ENCODE measurements at regions not wholly inside any gene's neighbourhood (a gene's known extent, or its start where the extent isn't known, plus 50 kb on each side); places are given as distances from the start of the nearest gene placed in this dataset.

DNA sequence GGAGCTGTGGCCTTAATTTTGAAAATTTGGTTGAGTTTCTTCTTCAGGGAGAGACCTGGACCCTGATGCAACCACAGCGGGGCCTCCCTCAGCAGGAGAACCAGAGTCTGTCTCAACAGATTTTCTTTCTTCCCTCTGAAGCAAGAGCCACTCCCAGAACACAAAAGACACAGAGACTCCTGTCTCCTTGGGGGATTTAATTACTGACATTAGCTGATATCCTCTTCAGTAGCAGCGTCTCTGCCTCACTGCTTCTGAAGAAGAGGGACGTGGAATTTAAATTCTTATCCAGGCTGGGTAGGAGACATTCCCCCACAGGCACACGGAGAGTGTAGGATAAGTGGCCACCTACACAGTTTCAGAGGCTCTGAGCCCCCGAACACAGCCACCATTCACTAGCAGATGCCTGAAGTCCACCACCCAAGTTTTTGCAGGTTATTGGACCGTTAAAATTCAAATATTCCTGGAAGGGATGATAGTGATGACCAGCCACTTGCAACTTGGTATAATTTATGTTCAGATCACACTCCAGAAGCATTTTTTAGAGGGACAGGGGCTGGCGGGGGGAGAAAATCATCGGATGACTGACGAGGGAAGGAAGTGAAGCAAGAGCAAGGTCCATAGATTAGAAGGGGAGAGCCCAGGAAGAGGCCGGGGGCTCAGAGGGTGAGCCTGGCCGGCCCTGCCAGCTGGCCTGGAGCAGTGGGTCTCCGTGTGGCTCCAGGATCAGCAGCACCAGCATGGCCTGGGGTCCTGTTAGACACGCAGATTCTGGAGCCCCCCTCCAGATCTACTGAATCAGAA, 109.7 kb downstream of the BDH1 start:
- no peak overlapping the region for H3K27ac Mint-ChIP-seq (ENCODE audit: unreplicated experiment)
- H3K9me3 Mint-ChIP-seq = no peaks in the 10 kb centered on the region
- H3K4me1 Mint-ChIP-seq = peaks cover 18% of the 10 kb centered on the region
- H3K4me3 Mint-ChIP-seq = no peak overlapping the region
- DNase-seq (ENCODE audit: low read depth, low spot score) = no peak
- TF ChIP-seq, protein P1, sequence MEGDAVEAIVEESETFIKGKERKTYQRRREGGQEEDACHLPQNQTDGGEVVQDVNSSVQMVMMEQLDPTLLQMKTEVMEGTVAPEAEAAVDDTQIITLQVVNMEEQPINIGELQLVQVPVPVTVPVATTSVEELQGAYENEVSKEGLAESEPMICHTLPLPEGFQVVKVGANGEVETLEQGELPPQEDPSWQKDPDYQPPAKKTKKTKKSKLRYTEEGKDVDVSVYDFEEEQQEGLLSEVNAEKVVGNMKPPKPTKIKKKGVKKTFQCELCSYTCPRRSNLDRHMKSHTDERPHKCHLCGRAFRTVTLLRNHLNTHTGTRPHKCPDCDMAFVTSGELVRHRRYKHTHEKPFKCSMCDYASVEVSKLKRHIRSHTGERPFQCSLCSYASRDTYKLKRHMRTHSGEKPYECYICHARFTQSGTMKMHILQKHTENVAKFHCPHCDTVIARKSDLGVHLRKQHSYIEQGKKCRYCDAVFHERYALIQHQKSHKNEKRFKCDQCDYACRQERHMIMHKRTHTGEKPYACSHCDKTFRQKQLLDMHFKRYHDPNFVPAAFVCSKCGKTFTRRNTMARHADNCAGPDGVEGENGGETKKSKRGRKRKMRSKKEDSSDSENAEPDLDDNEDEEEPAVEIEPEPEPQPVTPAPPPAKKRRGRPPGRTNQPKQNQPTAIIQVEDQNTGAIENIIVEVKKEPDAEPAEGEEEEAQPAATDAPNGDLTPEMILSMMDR (conservative IDR thresholded peaks at IDR 0.05) = no peak
- H3K36me3 Mint-ChIP-seq (ENCODE audit: low read depth) = no peaks in the 10 kb centered on the region
- no peaks in the 10 kb centered on the region for H3K27me3 Mint-ChIP-seq (ENCODE audit: low read depth)

DNA sequence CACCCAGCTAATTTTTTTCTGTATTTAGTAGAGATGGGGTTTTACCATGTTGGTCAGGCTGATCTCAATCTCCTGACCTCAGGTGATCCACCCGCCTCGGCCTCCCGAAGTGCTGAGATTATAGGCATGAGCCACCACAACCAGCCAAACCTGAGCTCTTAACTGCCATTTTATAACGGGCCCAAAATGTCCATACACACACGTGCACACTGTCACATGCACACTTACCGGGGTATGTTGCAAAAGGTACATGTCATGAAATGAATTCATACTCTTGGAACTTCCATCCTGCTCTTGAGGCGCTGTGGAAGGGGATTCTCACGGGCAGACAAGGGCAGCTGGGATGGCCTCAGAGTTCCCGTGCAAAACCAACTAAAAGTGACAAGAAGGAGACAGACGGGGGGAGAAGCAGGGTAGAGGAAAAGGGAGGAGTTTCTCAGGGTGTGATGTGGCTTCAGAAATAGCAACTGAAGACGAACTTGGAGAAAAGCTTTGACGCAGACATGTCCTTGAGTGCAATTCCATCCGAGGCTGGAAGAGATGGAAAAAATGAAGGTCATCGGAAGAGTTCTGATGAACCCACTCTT, 110.9 kb downstream of the BDH1 start:
- Mint-ChIP-seq H3K9me3 (no peaks in the 10 kb centered on the region), H3K27ac (ENCODE audit: unreplicated experiment) (no peak overlapping the region), H3K4me3 (no peak overlapping the region), H3K27me3 (ENCODE audit: low read depth) (no peaks in the 10 kb centered on the region), H3K36me3 (ENCODE audit: low read depth) (no peaks in the 10 kb centered on the region), H3K4me1 (peaks cover 18% of the 10 kb centered on the region)
- no peak for DNase-seq (ENCODE audit: low read depth, low spot score)
- TF ChIP-seq, protein P1 (conservative IDR thresholded peaks at IDR 0.05) = no peak

DNA sequence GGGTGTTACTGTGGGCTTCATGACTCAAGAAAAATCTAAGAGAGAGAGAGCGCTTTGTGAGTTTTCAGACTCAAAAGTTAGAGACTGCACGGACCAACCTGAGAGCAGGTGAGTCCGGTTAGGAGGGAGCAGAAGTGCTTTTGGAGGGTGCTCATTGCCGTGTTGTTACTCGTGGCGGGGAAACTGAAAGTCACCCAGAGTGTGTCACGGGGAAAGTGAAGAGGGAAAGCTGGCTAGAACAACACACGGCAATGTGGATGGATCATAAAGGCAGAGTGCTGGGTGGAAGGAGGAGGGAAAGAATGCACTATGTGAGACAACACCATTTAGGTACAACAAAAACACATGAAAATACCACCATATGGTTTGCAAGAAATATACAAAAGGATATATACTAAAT, 112.3 kb downstream of the BDH1 start:
- Mint-ChIP-seq H3K9me3 (no peaks in the 10 kb centered on the region), H3K4me1 (peaks cover 21% of the 10 kb centered on the region), H3K27me3 (ENCODE audit: low read depth) (no peaks in the 10 kb centered on the region), H3K36me3 (ENCODE audit: low read depth) (no peaks in the 10 kb centered on the region), H3K27ac (ENCODE audit: unreplicated experiment) (no peak overlapping the region), H3K4me3 (no peak overlapping the region)
- TF ChIP-seq, protein P1 (conservative IDR thresholded peaks at IDR 0.05) = no peak
- DNase-seq (ENCODE audit: low read depth, low spot score) = no peak

DNA sequence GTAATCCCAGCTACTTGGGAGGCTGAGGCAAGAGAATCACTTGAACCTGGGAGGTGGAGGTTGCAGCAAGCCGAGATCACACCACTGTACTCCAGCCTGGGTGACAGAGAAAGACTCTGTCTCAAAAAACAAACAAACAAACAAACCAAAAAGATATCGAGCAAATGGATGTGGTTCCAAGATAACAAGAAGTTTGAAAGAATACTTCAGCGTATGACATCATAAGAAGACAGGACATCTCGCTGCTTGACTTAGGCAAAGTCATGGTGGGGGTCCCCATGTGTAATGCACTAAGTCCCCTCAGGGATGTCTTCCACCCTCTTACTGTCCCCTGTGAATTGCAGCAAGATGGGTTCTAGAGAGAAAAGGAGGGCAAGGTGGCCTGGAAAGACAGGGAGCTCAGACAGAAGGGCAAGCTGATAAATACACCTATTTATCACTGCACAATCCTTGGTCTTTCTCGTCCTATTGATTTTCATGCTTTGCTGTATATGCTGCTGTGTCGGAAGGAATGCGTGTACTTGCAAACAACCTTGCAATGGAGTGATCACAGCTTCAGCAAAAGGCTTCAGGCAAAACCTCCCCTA, 115.0 kb downstream of the BDH1 start:
- no peak overlapping the region for H3K27ac Mint-ChIP-seq (ENCODE audit: unreplicated experiment)
- H3K27me3 Mint-ChIP-seq (ENCODE audit: low read depth) = no peaks in the 10 kb centered on the region
- no peaks in the 10 kb centered on the region for H3K36me3 Mint-ChIP-seq (ENCODE audit: low read depth)
- H3K4me1 Mint-ChIP-seq = peaks cover 16% of the 10 kb centered on the region
- DNase-seq (ENCODE audit: low read depth, low spot score) = no peak
- H3K9me3 Mint-ChIP-seq = no peaks in the 10 kb centered on the region
- H3K4me3 Mint-ChIP-seq = no peak overlapping the region
- TF ChIP-seq, protein P1 (conservative IDR thresholded peaks at IDR 0.05) = no peak

DNA sequence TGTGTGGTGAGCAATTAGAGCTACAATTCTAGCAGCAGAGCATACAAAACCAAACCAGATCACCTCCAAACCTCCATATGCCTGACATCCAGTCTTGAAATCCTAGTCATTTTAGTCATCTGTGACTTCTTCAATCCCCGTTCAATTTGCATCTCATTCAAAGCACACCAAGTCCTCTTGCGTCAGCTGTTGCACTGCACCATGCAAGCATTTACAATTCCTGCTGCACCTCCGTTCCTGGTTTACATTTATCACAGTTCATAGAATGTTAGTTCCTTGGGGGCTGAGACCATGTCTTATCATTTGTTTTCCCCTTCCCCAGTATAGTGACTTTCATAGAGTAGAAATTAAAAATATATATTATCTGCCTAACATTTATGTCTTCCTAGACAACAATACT, 116.9 kb downstream of the BDH1 start:
- no peaks in the 10 kb centered on the region for H3K36me3 Mint-ChIP-seq (ENCODE audit: low read depth)
- TF ChIP-seq, protein P1 (conservative IDR thresholded peaks at IDR 0.05) = no peak
- H3K27me3 Mint-ChIP-seq (ENCODE audit: low read depth) = peaks cover 3% of the 10 kb centered on the region
- peaks cover 27% of the 10 kb centered on the region for H3K4me1 Mint-ChIP-seq
- H3K9me3 Mint-ChIP-seq = no peaks in the 10 kb centered on the region
- no peak for DNase-seq (ENCODE audit: low read depth, low spot score)
- H3K27ac Mint-ChIP-seq (ENCODE audit: unreplicated experiment) = no peak overlapping the region
- H3K4me3 Mint-ChIP-seq = no peak overlapping the region
